HG03457 (cell line): ENCODE measurements at regions not wholly inside any gene's neighbourhood (a gene's known extent, or its start where the extent isn't known, plus 50 kb on each side); places are given as distances from the start of the nearest gene placed in this dataset.
"Not testable (repeated sequence)": the region's sequence is repeated elsewhere in the genome, so short reads cannot be mapped to it uniquely, and the experiment has no call there.

Experiments used
- ATAC-seq: cut with Tn5 transposase; IDR thresholded peaks from one replicate; pipeline ENCODE4 v1.9.1; 2021; ENCODE audit warnings: moderate number of reproducible peaks; ENCODE audit not compliant: unreplicated experiment

DNA sequence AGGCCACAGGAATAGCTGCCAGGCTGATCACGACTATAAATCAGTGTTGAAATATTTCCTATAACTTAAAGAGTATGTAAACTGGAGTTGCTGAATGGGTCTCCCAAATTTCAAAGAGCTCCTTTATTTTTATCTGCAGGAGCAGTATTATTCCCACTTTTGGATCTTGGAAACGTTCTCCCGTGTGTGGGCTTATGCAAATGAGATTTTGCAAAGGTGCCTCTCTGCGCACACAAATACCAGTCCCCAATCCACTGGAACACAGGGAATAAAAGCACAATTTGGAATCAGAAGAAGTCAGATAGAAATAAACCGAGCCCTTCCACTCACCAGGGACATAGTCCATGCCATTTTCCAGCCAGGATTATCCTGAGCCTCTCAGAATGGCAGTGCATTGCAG lies 350.2 kb upstream of the CELF2 start:
- ATAC-seq, result no peak

DNA sequence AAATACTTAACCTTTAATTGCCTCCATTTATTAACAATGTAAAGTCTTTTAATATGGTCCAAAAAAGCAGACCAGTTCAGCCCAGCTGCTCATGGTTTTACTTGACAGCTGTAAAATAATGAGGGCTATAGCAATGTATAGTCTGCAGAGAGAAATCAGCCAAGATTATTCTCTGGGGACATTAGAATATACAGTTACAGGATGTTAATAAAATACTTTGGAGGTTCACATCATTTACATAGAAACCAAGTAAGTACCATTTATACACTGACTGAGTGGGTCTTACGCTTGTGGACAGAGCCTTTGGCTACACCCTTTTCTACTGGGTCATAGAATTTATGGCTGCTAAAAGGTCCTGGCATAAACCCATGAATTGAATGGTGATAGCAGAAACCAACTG lies 340.7 kb upstream of the CELF2 start:
- no peak for ATAC-seq

DNA sequence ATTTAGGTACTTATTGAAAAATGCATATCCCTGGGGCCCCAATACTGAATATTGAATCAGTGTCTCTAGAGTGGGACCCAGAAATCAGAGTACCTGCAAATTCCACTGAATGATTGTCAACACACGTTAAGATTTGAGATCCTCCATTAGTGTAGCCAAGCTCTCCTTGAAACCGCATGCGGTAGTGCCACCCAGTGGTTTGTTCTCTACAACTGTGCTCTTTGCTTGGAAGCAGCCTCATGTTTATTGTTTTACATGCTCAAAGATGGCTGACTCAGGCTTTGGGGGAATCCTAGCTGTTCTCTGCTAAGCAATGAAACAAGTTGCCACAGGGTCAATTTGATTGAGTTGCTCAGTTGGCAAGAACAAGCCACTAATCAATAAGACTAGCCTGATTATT lies 340.2 kb upstream of the CELF2 start:
- no peak for ATAC-seq

DNA sequence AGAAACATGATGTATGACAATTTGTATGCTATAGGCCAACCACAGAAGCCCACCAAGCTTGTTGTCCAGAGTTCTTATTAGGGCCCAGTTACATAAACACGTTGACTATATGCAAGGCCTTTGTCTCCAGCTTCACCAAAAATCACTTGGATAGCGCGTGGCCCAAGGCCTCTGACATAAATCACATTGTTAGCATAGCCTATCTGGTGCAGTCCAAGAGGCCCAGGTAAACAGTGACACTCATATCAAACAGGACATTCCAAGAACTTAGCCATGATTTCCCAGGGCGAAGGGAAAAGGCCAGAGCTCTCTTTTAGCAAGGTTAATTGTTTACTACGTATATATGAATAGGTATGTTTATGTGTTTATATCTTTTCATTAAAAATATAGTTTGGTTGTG lies 337.2 kb upstream of the CELF2 start:
- no peak for ATAC-seq

DNA sequence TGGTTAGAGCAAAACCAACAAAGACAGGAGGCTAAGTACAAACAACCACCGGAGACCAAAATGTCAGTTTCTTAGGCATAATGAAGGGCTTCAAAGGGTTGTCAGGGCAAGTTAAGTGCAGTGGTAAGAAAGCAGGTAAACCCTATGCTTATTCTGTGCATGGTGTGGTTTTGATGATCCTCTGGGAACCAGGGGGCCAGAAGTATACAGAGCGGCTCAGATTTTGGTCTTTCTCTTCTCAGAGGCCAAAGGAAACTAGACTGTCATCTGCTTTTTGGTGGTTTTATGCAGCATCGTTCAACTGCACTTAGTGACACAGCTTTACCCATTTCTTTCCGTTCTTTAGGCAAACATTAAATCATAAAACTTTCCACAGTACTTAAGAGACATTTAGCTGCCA lies 332.7 kb upstream of the CELF2 start:
- ATAC-seq, result no peak

DNA sequence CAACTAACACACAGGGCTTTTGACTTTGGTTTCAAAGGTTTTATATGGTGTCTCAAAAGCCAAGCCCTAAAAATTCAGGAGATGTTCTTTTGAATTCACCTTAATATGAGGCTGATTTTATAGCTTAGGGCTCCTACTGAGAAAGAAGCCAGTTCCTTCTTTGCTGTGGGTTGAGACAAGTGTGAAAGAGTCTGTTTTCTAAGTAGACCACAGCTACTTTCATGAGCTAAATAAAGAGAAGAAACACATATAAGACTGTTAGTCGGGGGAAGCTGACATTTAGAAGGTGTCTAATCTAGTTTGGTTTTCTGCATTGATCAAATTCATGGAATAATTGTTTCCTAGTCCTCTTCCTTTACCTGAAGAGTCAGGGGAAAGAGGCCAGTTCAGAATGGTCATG lies 332.1 kb upstream of the CELF2 start:
- ATAC-seq, result no peak

DNA sequence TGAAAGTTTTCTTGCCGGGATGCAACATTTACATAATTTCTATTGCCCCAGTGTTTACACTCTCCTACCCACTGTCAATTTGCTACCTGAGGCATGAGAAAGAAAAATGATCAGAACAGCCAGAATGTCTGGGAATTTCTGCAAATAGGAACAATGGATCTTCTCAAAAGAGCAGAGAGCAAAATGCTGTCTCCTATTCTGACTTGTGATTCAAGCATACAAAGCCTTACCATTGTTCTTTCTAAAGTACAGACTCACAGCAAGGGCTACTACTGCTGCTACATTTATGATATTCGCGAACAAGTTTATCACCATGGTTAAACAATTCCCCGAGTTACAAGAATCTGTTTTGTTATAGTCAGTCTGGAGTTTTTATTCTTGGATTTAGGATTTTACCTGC lies 329.9 kb upstream of the CELF2 start:
- ATAC-seq, result no peak

DNA sequence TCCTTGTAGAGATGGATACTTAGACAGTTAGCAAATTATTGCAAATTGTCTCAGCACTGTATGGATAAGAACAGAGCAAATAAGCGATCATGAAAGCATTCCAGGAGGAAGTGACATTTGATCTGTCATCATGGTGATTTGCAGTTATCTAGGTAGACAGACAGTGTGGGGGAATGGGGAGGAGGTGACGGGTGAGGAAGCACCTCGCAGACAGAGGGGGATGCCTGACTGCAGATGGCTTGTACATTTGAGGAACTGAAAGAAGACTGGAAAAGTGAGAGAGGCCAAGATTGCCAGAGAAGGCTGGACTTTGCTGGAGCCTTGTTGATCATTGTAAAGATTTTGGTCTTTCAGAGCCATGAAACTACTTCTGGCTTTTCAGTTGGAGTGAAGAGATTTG lies 318.2 kb upstream of the CELF2 start:
- ATAC-seq, result no peak

DNA sequence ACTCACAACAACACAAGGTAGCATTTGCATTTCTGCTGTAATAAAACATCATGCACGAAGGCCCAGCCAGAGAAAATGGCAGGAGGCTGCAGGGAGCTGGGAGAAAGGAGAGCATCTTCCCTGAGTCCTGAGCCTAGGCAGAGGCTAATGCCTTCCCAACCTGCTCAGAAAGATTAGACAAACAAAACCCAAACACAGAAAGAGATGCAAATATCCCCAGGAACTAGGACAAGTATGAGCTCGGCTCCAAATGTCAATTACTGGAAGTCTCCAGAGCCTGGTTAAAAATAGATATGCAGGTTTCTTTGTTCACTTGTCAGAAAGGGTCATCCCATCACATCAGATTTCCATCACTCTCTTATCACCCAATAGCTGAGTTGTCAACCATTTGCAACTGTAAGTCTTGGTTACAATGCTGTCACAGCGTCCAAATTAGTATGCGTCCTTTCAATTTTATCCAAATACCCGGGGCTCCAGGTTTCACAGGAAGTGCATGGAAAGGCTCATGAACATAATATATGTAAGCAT lies 316.5 kb upstream of the CELF2 start:
- no peak for ATAC-seq

DNA sequence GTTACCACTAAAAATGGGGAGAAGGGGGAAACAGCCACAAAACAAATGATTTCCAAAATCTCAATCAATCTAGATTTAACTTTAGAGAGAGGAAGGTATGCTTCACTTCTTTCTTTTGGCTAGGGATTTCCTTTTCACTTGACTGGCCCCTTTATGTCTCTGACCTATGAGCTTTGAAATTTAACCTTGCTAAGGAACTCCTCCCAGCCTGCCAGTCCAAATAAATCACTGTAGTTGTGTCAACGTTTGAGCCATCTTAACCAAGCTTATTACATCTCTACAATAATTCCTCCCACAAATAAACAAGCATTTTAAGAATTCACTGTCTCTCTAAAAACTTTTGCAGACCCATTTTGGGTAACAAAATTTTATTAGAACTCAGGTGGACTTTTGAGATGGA lies 315.5 kb upstream of the CELF2 start:
- ATAC-seq, result no peak

DNA sequence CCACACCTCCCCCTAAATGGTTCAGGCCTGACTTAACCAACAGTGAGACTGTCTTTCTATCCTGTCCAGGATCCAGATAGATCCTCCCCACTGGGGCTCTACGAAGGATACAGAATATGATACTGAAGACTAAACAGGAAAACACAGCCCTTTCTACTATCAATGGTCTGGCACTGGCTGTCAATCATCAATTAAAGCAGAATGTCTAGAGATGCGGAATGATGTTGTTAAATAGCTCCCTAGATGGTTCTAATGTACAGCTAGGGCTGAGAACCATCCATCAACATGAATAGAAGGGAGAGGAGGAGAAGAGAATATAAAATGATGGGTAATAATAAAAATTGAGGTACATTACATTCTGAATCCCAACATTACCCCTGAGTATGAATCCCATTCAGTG lies 314.3 kb upstream of the CELF2 start:
- no peak for ATAC-seq

DNA sequence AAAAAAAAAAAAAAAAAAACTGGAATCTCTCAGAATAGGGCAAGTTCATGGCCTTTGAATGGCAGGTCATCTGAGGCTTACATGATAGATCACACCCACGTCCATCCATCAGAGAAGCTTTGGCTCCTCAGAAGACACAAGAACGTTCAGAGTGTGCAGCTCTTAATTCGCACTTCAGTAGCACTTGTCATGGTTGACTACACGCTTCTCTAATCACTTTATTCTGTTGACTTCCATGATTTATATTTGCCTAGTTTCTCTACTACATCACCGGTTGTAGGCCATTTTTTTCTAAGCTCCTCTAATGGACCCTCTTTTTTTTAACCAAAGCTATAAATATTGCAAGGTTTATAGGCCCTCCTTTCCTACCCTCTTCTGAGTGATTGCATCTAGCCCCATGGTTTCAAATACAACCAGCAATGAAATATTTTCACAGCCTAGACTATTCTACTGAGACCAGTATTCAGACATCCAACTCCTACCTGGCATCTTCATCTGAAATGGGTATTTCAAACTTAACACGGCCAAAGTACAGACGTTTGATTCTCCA lies 305.4 kb upstream of the CELF2 start:
- no peak for ATAC-seq

DNA sequence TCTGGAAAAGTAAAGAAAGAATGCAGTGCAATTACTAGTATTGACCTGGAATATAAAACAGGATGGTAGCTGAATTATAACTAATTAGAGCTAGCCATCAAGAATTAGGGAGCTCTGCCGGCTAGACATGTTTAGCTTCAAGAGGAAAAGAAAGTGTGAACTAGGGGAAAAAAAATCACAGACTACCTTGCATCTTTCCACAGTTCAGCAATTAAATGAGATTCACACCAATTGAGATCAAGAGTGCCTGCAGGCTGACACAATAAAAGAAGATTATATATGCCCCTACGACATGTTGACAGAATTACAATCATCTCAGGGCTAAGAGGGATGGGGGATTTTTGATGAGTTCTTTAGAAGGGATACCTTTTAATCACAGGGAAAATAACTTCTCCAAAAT lies 303.3 kb upstream of the CELF2 start:
- no peak for ATAC-seq

DNA sequence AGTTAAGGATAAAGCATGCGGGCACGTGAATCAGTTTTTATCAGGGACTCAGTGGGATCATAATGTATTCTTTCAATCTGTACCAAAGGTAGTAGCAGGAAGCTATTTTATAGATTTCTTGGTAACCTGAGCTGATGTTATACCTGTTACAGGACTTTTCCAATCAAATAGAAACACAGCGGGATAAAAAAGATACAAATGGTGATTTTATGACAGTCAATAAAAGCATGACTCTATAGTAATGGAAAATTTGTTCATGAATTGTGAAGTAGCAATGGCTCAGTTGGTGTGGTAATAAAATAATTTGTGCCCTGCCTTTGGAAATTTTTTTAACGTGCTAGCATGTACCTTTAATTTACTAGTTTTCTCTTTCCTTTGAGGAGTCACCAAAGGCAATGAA lies 300.7 kb upstream of the CELF2 start:
- no peak for ATAC-seq

DNA sequence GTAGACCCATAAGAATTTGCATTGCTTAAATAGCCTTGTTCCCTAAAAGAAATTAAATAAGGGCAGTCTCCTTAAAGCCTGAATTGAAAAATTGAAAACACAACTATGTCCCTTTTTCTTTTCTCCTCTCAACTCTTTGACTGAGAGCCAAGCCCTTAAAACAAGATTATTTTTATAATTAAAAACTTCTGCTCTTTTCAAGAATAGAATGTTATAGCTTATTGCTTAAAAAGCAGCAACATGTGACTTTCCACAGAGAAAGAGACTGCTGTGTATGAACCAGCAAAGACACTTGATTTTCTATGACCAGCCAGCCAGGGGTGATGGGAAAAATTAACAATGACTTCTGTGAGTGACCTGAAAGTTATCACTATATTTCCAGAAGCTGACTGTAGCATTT lies 295.2 kb upstream of the CELF2 start:
- ATAC-seq, result no peak

DNA sequence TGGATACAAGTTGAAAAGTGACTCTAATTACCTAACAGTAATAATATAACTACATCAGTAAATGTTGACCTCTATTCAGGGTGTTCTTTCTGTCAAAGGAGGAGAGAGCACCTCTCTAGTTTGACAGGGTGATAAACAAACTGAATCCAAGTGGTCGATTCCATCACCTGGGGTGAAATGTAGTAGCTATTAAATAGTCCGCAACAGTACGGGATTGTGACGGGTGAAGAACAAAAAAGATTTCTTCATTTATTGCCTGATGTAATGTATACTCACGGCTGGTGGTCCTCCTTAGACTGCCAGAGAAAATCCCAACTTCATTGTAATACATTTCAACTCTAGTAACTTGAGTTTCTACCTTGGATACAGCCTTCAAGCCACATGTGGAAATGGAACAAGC lies 292.5 kb upstream of the CELF2 start:
- no peak for ATAC-seq

DNA sequence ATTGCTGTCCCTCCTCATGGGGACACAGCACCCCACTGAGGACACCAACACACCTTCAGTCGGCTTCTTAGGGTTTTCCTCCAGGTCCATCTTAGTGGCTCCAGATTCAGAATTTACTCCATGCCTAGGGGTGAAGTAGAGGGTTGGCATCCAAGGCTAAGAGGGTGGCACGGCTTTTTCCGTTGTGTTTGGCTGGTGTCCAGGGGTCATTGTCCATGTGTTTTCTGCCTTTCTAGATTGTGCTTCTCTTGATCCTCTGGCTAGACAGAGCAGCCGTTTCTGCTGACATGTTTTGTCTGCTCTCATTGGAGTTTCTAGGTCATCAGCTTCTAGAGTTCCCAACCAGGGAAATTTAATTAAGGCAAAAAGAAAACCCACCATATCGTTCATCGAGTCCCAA lies 291.6 kb upstream of the CELF2 start:
- ATAC-seq, result no peak

DNA sequence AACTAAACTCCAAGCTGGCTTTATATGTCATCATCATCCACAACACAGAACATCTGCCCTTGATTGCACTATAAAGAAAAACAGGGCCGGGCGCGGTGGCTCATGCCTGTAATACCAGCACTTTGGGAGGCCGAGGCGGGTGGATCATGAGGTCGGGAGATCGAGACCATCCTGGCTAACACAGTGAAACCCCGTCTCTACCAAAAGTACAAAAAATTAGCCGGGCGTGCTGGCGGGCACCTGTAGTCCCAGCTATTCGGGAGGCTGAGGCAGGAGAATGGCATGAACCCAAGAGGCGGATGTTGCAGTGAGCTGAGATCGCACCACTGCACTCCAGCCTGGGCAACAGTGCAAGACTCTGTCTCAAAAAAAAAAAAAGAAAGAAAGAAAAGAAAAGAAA lies 290.3 kb upstream of the CELF2 start:
- not testable (repeated sequence) for ATAC-seq

DNA sequence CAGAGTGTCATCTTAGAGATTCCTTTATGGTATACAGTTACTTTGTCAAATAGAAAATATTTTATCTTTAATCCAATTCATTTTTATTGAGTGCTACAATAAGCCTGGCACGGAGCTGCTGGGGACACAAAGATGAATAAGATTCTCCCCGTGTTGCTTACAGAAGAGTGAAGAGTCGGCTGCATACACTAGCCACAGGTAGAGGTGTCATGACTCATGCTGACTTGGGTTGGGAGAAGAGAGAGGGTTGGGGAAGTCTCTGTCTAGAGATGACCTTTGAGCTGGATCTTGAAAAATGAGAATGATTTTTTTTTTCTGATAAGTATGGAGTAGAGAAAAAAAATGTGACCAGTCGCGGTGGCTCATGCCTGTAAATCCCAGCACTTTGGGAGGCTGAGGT lies 289.9 kb upstream of the CELF2 start:
- ATAC-seq, result no peak

DNA sequence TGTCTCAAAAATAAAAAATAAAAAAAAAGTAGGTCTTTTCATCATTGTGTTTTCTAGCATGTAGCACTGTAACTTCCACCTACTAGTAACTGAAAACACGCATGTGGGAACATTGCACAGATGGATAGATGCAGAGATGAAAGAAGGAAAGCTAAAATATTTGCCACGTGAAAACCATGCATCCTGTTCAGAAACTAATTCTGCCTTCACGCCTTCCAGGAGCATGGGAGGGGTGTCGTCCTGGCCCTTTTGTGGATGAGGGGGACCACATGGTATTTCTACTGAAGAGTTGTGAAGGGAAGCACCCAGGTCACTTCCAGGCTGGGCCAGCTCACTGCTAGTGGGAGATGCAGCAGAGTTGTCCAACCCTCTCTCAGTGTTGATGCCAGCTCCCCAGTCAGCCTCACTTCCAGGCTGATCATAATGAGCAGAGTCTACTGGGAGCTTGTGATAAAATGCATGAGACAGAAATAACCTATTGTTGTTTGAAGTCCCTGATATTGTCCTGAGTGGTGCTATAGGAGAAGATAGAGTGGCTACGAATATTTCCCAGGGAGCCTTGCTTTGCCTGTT lies 287.1 kb upstream of the CELF2 start:
- ATAC-seq, result no peak

DNA sequence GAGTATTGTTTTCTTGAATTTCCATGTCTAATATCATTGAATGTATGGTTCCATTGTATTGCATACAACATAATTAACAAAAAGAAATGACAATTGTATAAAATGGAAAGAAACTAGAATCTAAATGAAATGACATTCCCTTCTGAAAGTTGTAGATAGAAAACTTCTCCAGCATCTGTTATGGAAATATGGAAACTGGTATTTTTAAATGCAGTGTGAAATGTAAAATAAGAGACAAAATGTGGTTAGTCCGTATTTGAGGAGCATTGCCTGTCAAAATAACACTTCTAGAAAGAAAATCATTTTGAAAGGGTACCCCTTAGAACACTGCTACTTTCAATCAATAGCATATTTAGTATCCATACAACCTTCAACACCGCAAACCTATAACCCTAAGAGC lies 286.3 kb upstream of the CELF2 start:
- no peak for ATAC-seq

DNA sequence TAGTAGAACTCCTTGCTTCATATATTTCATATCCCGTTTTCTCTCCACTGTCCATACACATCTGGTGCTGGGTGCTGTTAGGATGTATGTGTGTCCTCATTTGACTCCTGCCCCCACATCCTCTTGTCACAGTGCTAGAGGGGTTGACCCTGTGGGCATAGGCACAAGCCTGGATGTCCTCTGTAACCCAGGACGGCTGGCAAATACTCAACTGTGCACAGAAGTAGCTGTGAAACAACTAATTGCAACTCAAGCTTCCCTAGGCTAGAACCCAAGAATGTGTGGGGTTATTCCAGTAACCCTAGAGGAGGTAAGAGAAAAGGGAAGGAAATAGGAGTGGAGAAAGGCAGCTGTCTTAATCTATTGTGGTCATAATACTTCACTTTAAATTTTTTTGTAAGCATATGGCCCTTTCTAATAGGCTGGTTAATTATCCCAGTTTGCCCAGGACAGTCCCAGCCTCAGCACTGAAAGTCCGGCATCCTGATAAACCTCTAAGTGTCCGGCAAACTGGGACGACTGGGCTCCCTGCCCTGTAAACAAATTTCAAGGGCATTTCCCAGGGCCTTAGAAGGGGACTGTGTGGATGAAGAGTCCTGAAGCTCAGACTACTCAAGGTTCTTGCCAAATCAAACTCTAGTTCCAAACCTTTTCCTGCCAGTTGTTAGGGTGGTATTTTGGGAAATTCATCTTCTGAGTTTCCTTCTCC lies 283.2 kb upstream of the CELF2 start:
- ATAC-seq, result no peak

DNA sequence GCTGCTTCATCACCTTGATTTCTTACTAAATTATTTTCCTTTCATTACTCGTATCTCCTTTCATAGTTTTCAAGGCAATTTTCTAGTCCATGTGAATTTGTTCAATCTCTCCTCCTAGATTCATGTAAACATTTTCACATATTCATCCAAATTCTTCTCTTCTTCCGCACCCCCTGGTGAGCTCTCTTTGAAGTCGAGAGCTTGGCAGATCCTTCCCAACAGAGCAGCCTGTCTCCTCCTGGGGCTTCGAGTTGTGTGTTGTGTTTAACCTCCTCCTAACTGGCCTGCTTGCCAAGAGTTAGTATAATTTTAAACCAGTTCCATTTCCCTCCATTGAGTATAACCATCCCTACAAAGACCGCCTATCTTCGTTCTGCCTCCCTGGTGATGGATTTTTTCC lies 272.4 kb upstream of the CELF2 start:
- ATAC-seq, result no peak
